Right atrium auricular region (tissue), 2 donors: ENCODE measurements at regions not wholly inside any gene's neighbourhood (a gene's known extent, or its start where the extent isn't known, plus 50 kb on each side); places are given as distances from the start of the nearest gene placed in this dataset.

ENCODE experiments used
- DNase-seq: peaks from one replicate; pipeline ENCODE4 v3.0.0-alpha.2; 2019; ENCODE audit warnings: low spot score
- H3K27ac ChIP-seq, 2 donors: fragments of 200-600 bp; sonication (generic); 1 replicate in 1 of 2; 2 replicates in 1 of 2; pipeline ENCODE4 v1.5.1; 2016 to 2019
- H3K27me3 ChIP-seq, 2 donors: fragments of 200-600 bp; sonication (generic); one replicate each; pipeline versions ENCODE4 v1.5.1 to v1.6.0; 2017 to 2019
- H3K36me3 ChIP-seq: fragments of 200-600 bp; sonication (generic); one replicate; pipeline ENCODE4 v1.5.1; 2016
- H3K4me1 ChIP-seq, 2 donors: fragments of 200-600 bp; sonication (generic); one replicate each; pipeline versions ENCODE4 v1.5.1 to v1.6.0; 2017 to 2019
- H3K4me3 ChIP-seq, 2 donors: fragments of 200-600 bp; sonication (generic); 1 replicate in 1 of 2; 2 replicates in 1 of 2; pipeline ENCODE4 v1.5.1; 2017 to 2019; ENCODE audit warnings: mild to moderate bottlenecking in 1 of 2, moderate library complexity in 1 of 2
- H3K9me3 ChIP-seq, 2 donors: fragments of 200-600 bp; sonication (generic); one replicate each; pipeline ENCODE4 v1.5.1; 2019
- CTCF ChIP-seq, 2 donors: fragments of 200-600 bp; sonication (generic); IDR thresholded peaks; one replicate each; pipeline ENCODE4 v1.5.1; 2019; ENCODE audit warnings: antibody characterized with exemption in 2 of 2

GRCh38 chr2:220580113-220580512 is 952.7 kb downstream of the SLC4A3 start:
- Histone ChIP-seq H3K27me3 (no peaks in the 10 kb centered on the region), H3K27ac (no peak overlapping the region), H3K4me1 (no peaks in the 10 kb centered on the region), H3K4me3 (no peak overlapping the region), H3K36me3 (no peaks in the 10 kb centered on the region), H3K9me3 (no peaks in the 10 kb centered on the region)
- no peak for TF ChIP-seq CTCF (IDR thresholded peaks at IDR 0.05)
- no peak for DNase-seq

GRCh38 chr2:220583725-220584124 is 956.3 kb downstream of the SLC4A3 start:
- Histone ChIP-seq H3K4me3 (no peak overlapping the region), H3K9me3 (no peaks in the 10 kb centered on the region), H3K36me3 (no peaks in the 10 kb centered on the region), H3K27me3 (no peaks in the 10 kb centered on the region), H3K27ac (no peak overlapping the region), H3K4me1 (no peaks in the 10 kb centered on the region)
- no peak for DNase-seq
- no peak for TF ChIP-seq CTCF (IDR thresholded peaks at IDR 0.05)

GRCh38 chr2:220585241-220585640 is 957.8 kb downstream of the SLC4A3 start:
- no peak for DNase-seq
- Histone ChIP-seq H3K4me3 (no peak overlapping the region), H3K27ac (no peak overlapping the region), H3K36me3 (no peaks in the 10 kb centered on the region), H3K9me3 (no peaks in the 10 kb centered on the region), H3K27me3 (no peaks in the 10 kb centered on the region), H3K4me1 (no peaks in the 10 kb centered on the region)
- no peak for TF ChIP-seq CTCF (IDR thresholded peaks at IDR 0.05)

- no peak for TF ChIP-seq CTCF (IDR thresholded peaks at IDR 0.05)
- Histone ChIP-seq H3K9me3 (no peaks in the 10 kb centered on the region), H3K4me3 (no peak overlapping the region), H3K27ac (no peak overlapping the region), H3K36me3 (no peaks in the 10 kb centered on the region), H3K4me1 (no peaks in the 10 kb centered on the region), H3K27me3 (no peaks in the 10 kb centered on the region)
- DNase-seq, result no peak
Measured at GRCh38 chr2:220586980-220587530, 959.6 kb downstream of the SLC4A3 start.

GRCh38 chr2:220588148-220588547 is 960.7 kb downstream of the SLC4A3 start:
- no peak for DNase-seq
- Histone ChIP-seq H3K4me1 (no peaks in the 10 kb centered on the region), H3K27ac (no peak overlapping the region), H3K27me3 (no peaks in the 10 kb centered on the region), H3K9me3 (no peaks in the 10 kb centered on the region), H3K36me3 (no peaks in the 10 kb centered on the region), H3K4me3 (no peak overlapping the region)
- no peak for TF ChIP-seq CTCF (IDR thresholded peaks at IDR 0.05)

GRCh38 chr2:220590476-220590875 is 963.0 kb downstream of the SLC4A3 start:
- Histone ChIP-seq H3K4me1 (no peaks in the 10 kb centered on the region), H3K4me3 (no peak overlapping the region), H3K27ac (no peak overlapping the region), H3K9me3 (no peaks in the 10 kb centered on the region), H3K27me3 (no peaks in the 10 kb centered on the region), H3K36me3 (no peaks in the 10 kb centered on the region)
- TF ChIP-seq CTCF (IDR thresholded peaks at IDR 0.05), result no peak
- no peak for DNase-seq
